ENCODE measurements at regions not wholly inside any gene's neighbourhood (a gene's known extent, or its start where the extent isn't known, plus 50 kb on each side); places are given as distances from the start of the nearest gene placed in this dataset.

DNA sequence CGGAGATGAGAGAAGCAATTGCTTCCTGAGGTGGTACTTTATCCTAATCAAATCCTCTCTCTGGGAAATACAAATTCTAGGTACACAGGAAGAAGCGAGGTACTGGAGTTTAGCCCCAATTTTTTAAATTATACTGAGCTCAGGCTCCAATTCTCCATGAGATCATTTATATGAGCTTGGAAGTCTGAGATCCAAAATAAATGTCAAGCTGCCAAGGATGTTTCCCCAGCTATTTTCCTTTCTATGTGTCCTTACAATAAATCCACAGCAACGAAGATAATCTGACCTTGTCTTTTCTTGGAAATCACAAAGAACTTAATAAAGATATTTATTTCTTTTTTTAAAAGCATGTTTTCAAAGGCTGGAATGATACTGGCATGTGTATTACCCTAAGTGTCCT lies 597.3 kb downstream of the GABRG2 start:
- no peaks in the 10 kb centered on the region for H3K36me3 Mint-ChIP-seq (ENCODE audit: insufficient read depth, unreplicated experiment)
- ChIA-PET CTCF (no interaction called here), POLR2A (no interaction called here)
- no TSS peak for BruUV-seq (replicated peaks)
- H3K4me1 Mint-ChIP-seq (ENCODE audit: low read depth, unreplicated experiment) = no peaks in the 10 kb centered on the region
- no peaks in the 10 kb centered on the region for H3K9me3 Mint-ChIP-seq (ENCODE audit: unreplicated experiment)
- TF ChIP-seq, protein P1, sequence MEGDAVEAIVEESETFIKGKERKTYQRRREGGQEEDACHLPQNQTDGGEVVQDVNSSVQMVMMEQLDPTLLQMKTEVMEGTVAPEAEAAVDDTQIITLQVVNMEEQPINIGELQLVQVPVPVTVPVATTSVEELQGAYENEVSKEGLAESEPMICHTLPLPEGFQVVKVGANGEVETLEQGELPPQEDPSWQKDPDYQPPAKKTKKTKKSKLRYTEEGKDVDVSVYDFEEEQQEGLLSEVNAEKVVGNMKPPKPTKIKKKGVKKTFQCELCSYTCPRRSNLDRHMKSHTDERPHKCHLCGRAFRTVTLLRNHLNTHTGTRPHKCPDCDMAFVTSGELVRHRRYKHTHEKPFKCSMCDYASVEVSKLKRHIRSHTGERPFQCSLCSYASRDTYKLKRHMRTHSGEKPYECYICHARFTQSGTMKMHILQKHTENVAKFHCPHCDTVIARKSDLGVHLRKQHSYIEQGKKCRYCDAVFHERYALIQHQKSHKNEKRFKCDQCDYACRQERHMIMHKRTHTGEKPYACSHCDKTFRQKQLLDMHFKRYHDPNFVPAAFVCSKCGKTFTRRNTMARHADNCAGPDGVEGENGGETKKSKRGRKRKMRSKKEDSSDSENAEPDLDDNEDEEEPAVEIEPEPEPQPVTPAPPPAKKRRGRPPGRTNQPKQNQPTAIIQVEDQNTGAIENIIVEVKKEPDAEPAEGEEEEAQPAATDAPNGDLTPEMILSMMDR (IDR thresholded peaks at IDR 0.05; ENCODE audit: insufficient read depth in 1 of 2, low read depth in 1 of 2, low read length in 1 of 2, severe bottlenecking in 1 of 2, unreplicated experiment in 1 of 2) = no peak
- H3K27ac Mint-ChIP-seq (ENCODE audit: unreplicated experiment) = no peak overlapping the region
- Histone ChIP-seq H3K4me3 (ENCODE audit: low read depth, low read length) (no peak overlapping the region), H3K4me1 (no peaks in the 10 kb centered on the region), H3K27me3 (replicated peaks; ENCODE audit: control insufficient read depth, insufficient read depth, low read length) (no peaks in the 10 kb centered on the region), H3K36me3 (ENCODE audit: control insufficient read depth, insufficient read depth, low read length) (no peaks in the 10 kb centered on the region), H3K9me3 (no peaks in the 10 kb centered on the region)
- H3K27me3 Mint-ChIP-seq (ENCODE audit: insufficient read depth, unreplicated experiment) = no peaks in the 10 kb centered on the region
- DNase-seq = no peak
- H3K4me3 Mint-ChIP-seq (ENCODE audit: unreplicated experiment) = no peak overlapping the region
- intact Hi-C loops (cut with micrococcal nuclease; ENCODE audit: unreplicated experiment) = no loop called here

DNA sequence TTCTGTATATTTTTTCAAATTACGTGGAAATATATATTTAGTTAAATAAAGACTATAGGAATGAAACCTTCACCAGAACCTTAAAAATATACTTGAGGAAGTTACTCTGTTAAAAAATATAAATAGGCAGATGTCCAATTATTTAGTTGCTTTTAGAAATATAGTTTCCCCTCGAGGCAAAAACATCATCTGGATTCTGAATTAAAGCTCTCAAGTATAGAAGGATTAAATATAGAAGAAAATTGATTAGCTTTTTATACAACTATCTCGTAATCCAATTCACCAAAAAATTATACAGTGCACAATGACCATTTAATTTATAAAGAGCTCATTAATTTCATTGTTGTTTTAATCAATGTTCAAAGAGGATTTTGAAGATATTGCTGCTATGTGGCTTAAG lies 601.4 kb downstream of the GABRG2 start:
- no peaks in the 10 kb centered on the region for H3K9me3 Mint-ChIP-seq (ENCODE audit: unreplicated experiment)
- no TSS peak for BruUV-seq (replicated peaks)
- CTCF ChIA-PET = no interaction called here
- no peak for DNase-seq
- TF ChIP-seq, protein P1 (IDR thresholded peaks at IDR 0.05; ENCODE audit: insufficient read depth in 1 of 2, low read depth in 1 of 2, low read length in 1 of 2, severe bottlenecking in 1 of 2, unreplicated experiment in 1 of 2) = no peak
- Histone ChIP-seq H3K27me3 (replicated peaks; ENCODE audit: control insufficient read depth, insufficient read depth, low read length) (no peaks in the 10 kb centered on the region), H3K4me3 (ENCODE audit: low read depth, low read length) (no peak overlapping the region), H3K36me3 (ENCODE audit: control insufficient read depth, insufficient read depth, low read length) (no peaks in the 10 kb centered on the region), H3K9me3 (no peaks in the 10 kb centered on the region), H3K4me1 (no peaks in the 10 kb centered on the region)
- intact Hi-C loops (cut with micrococcal nuclease; ENCODE audit: unreplicated experiment) = no loop called here
- POLR2A ChIA-PET = no interaction called here
- no peaks in the 10 kb centered on the region for H3K4me1 Mint-ChIP-seq (ENCODE audit: low read depth, unreplicated experiment)
- H3K4me3 Mint-ChIP-seq (ENCODE audit: unreplicated experiment) = no peak overlapping the region
- H3K27ac Mint-ChIP-seq (ENCODE audit: unreplicated experiment) = no peak overlapping the region
- H3K27me3 Mint-ChIP-seq (ENCODE audit: insufficient read depth, unreplicated experiment) = no peaks in the 10 kb centered on the region
- no peaks in the 10 kb centered on the region for H3K36me3 Mint-ChIP-seq (ENCODE audit: insufficient read depth, unreplicated experiment)

- ChIA-PET POLR2A (no interaction called here), CTCF (no interaction called here)
- BruUV-seq (replicated peaks) = no TSS peak
- intact Hi-C loops (cut with micrococcal nuclease; ENCODE audit: unreplicated experiment) = no loop called here
- no peaks in the 10 kb centered on the region for H3K9me3 ChIP-seq
- Mint-ChIP-seq H3K4me3 (ENCODE audit: unreplicated experiment) (no peak overlapping the region), H3K27ac (ENCODE audit: unreplicated experiment) (no peak overlapping the region), H3K27me3 (ENCODE audit: insufficient read depth, unreplicated experiment) (no peaks in the 10 kb centered on the region), H3K9me3 (ENCODE audit: unreplicated experiment) (no peaks in the 10 kb centered on the region), H3K36me3 (ENCODE audit: insufficient read depth, unreplicated experiment) (no peaks in the 10 kb centered on the region), H3K4me1 (ENCODE audit: low read depth, unreplicated experiment) (no peaks in the 10 kb centered on the region)
- no peaks in the 10 kb centered on the region for H3K27me3 ChIP-seq (replicated peaks; ENCODE audit: control insufficient read depth, insufficient read depth, low read length)
- no peak for DNase-seq
- no peaks in the 10 kb centered on the region for H3K4me1 ChIP-seq
- H3K4me3 ChIP-seq (ENCODE audit: low read depth, low read length) = no peak overlapping the region
- H3K36me3 ChIP-seq (ENCODE audit: control insufficient read depth, insufficient read depth, low read length) = no peaks in the 10 kb centered on the region
- TF ChIP-seq, protein P1 (IDR thresholded peaks at IDR 0.05; ENCODE audit: insufficient read depth in 1 of 2, low read depth in 1 of 2, low read length in 1 of 2, severe bottlenecking in 1 of 2, unreplicated experiment in 1 of 2) = no peak
Measured at GRCh38 chr5:162672061-162672460, 604.5 kb downstream of the GABRG2 start.

Data from Caco-2 (cell line).